Panc1 (cell line): ENCODE measurements at regions not wholly inside any gene's neighbourhood (a gene's known extent, or its start where the extent isn't known, plus 50 kb on each side); places are given as distances from the start of the nearest gene placed in this dataset.

Source experiments
- ATAC-seq: fragments of 200-7000 bp; cut with Tn5 transposase; 2 replicates; pipeline ENCODE4 v1.9.1; 2020; ENCODE audit warnings: mild to moderate bottlenecking, moderate library complexity
- BruUV-seq: library from RNA; stranded (reverse); fragments of 400-500 nt; replicated peaks from 2 replicates; lab custom pipeline; 2021; lab: Mats Ljungman, UMichigan
- CTCF ChIA-PET: fragments of 300-600 bp; sonication (Branson Sonifier 250); formaldehyde crosslinking; loops from one replicate; lab custom pipeline; 2022; ENCODE audit warnings: antibody characterized with exemption; lab: Charles Lee
- POLR2A ChIA-PET: fragments of 300-600 bp; sonication (Branson Sonifier 250); formaldehyde crosslinking; loops from one replicate; lab custom pipeline; 2022; ENCODE audit warnings: antibody characterized with exemption; lab: Charles Lee
- DNase-seq: peaks from one replicate; pipeline ENCODE4 v3.0.0-alpha.2; 2010; ENCODE audit warnings: low read depth, low spot score
- H3K27ac ChIP-seq: 2 replicates; pipeline ENCODE4 v1.5.1; 2011; ENCODE audit warnings: mild to moderate bottlenecking, low read length, inconsistent platforms
- H3K27me3 ChIP-seq: fragments of 200-500 bp; sonication (Bioruptor generic); 2 replicates; pipeline ENCODE4 v1.6.0; 2014; ENCODE audit warnings: low read length, inconsistent platforms; ENCODE audit not compliant: control insufficient read depth, insufficient read depth
- H3K36me3 ChIP-seq: fragments of 200-500 bp; sonication (Bioruptor generic); 2 replicates; pipeline ENCODE4 v1.5.1; 2014; ENCODE audit warnings: inconsistent platforms, mild to moderate bottlenecking, low read length, moderate library complexity; ENCODE audit not compliant: control insufficient read depth, insufficient read depth
- H3K4me1 ChIP-seq: 2 replicates; pipeline ENCODE4 v1.5.1; 2011; ENCODE audit warnings: inconsistent platforms, mild to moderate bottlenecking, low read length, moderate library complexity; ENCODE audit not compliant: control insufficient read depth, insufficient read depth
- H3K4me3 ChIP-seq, 2 experiments: 2 replicates each; pipeline ENCODE4 v1.5.1; 2011 to 2012; ENCODE audit warnings: low read depth in 2 of 2, low read length in 2 of 2, mild to moderate bottlenecking in 2 of 2, inconsistent platforms in 1 of 2, moderate library complexity in 1 of 2
- H3K9me3 ChIP-seq: fragments of 200-500 bp; sonication (Bioruptor generic); 2 replicates; pipeline ENCODE4 v1.5.1; 2014; ENCODE audit warnings: low read depth, mild to moderate bottlenecking, inconsistent platforms, low read length, moderate library complexity; ENCODE audit not compliant: control insufficient read depth, insufficient read depth
- CTCF ChIP-seq: fragments of 450-650 bp; IDR thresholded peaks from 2 replicates; pipeline ENCODE4 v1.5.1; 2017; ENCODE audit warnings: mild to moderate bottlenecking
- POLR2AphosphoS5 ChIP-seq: IDR thresholded peaks from 2 replicates; pipeline ENCODE4 v1.6.1; 2012; ENCODE audit warnings: mild to moderate bottlenecking, low read depth, low read length, moderate library complexity
- REST ChIP-seq, 2 experiments: IDR thresholded peaks; 2 replicates each; pipeline ENCODE4 v1.6.1; 2011 to 2012; ENCODE audit warnings: low read depth in 2 of 2, control low read depth in 1 of 2, low read length in 1 of 2, mild to moderate bottlenecking in 1 of 2, moderate library complexity in 1 of 2; ENCODE audit not compliant: insufficient read depth in 1 of 2
- SIN3A ChIP-seq: IDR thresholded peaks from 2 replicates; pipeline ENCODE4 v1.6.1; 2012; ENCODE audit warnings: low read depth, mild to moderate bottlenecking, low read length, moderate library complexity, borderline replicate concordance; ENCODE audit not compliant: insufficient read depth
- TCF7L2 ChIP-seq: IDR thresholded peaks from 2 replicates; pipeline ENCODE4 v1.6.1; 2011; ENCODE audit warnings: mild to moderate bottlenecking, low read depth, low read length, inconsistent platforms
- in situ Hi-C: cut with HindIII; loops from 2 replicates; pipeline ENCODE4 v1.10.0; 2016; ENCODE audit warnings: low sequenced_read_pairs, low pct_unique_long_range_greater_than_20kb
- intact Hi-C: fragments of 100-400 bp; cut with micrococcal nuclease; formaldehyde crosslinking; loops from one replicate; pipeline ENCODE4 v1.10.0; 2022; ENCODE audit not compliant: unreplicated experiment

- no peak for TF ChIP-seq CTCF
- no peak for TF ChIP-seq TCF7L2
- no peak for TF ChIP-seq SIN3A
- TF ChIP-seq REST (IDR thresholded peaks at IDR 0.05; ENCODE audit: insufficient read depth in 1 of 2, low read depth in 2 of 2, low read length in 1 of 2), result no peak
- no peak for TF ChIP-seq POLR2AphosphoS5
- no peaks in the 10 kb centered on the region; the same call in 1 of the 2 replicates for H3K36me3 ChIP-seq
- H3K27me3 ChIP-seq, result no peaks in the 10 kb centered on the region
- BruUV-seq, result no TSS peak
- no peak overlapping the region for H3K4me3 ChIP-seq
- intact Hi-C loops, result no loop called here
- H3K4me1 ChIP-seq, result no peaks in the 10 kb centered on the region
- no peak for DNase-seq
- H3K9me3 ChIP-seq, result no peaks in the 10 kb centered on the region
- CTCF ChIA-PET, result no interaction called here
- in situ Hi-C loops, result no loop called here
- POLR2A ChIA-PET, result no interaction called here
- no peak for ATAC-seq
- no peak overlapping the region for H3K27ac ChIP-seq
Measured at GRCh38 chr6:90385759-90386313, 89.2 kb upstream of the BACH2 start.

- DNase-seq (no peak), ATAC-seq (no peak)
- Histone ChIP-seq H3K36me3 (no peaks in the 10 kb centered on the region; the same call in 1 of the 2 replicates), H3K27me3 (no peaks in the 10 kb centered on the region), H3K27ac (no peak overlapping the region), H3K9me3 (no peaks in the 10 kb centered on the region), H3K4me3 (no peak overlapping the region), H3K4me1 (no peaks in the 10 kb centered on the region)
- ChIA-PET POLR2A (no interaction called here), CTCF (no interaction called here)
- no TSS peak for BruUV-seq
- TF ChIP-seq SIN3A, result no peak
- TF ChIP-seq CTCF, result no peak
- TF ChIP-seq REST (IDR thresholded peaks at IDR 0.05; ENCODE audit: insufficient read depth in 1 of 2, low read depth in 2 of 2, low read length in 1 of 2), result no peak
- no peak for TF ChIP-seq POLR2AphosphoS5
- TF ChIP-seq TCF7L2, result no peak
- in situ Hi-C loops (no loop called here), intact Hi-C loops (no loop called here)
Measured at GRCh38 chr6:90384720-90385119, 88.1 kb upstream of the BACH2 start.
